ENCODE measurements at regions not wholly inside any gene's neighbourhood (a gene's known extent, or its start where the extent isn't known, plus 50 kb on each side); places are given as distances from the start of the nearest gene placed in this dataset.

GRCh38 chr14:83162361-83162929 lies 1628.8 kb upstream of the SEL1L start:
- no peaks in the 10 kb centered on the region for H3K27me3 ChIP-seq (ENCODE audit: control insufficient read depth, insufficient read depth, low read length)
- H3K36me3 ChIP-seq (ENCODE audit: control insufficient read depth in 2 of 3, insufficient read depth in 3 of 3, low read length in 3 of 3): no peaks in the 10 kb centered on the region
- no peaks in the 10 kb centered on the region for H3K9me3 ChIP-seq (ENCODE audit: control insufficient read depth in 2 of 3, insufficient read depth in 1 of 3, low read length in 3 of 3)
- intact Hi-C loops (cut with DNase I): no loop called here
- no peaks in the 10 kb centered on the region for H3K4me1 ChIP-seq (ENCODE audit: control insufficient read depth in 2 of 3, insufficient read depth in 2 of 3, low read depth in 1 of 3, low read length in 3 of 3)
- TF ChIP-seq CTCF (IDR thresholded peaks at IDR 0.05; ENCODE audit: borderline replicate concordance, extremely low read depth, insufficient read depth): no peak
- DNase-seq: no peak
- no peak overlapping the region for H3K27ac ChIP-seq (ENCODE audit: low read depth in 2 of 2, low read length in 2 of 2)
- no peak overlapping the region for H3K4me3 ChIP-seq (ENCODE audit: low read length in 3 of 3)
- H3K9ac ChIP-seq (ENCODE audit: low read length in 3 of 3): no peak overlapping the region
- no peak for FAIRE-seq

- H3K36me3 ChIP-seq (ENCODE audit: control insufficient read depth in 2 of 3, insufficient read depth in 3 of 3, low read length in 3 of 3): no peaks in the 10 kb centered on the region
- H3K9me3 ChIP-seq (ENCODE audit: control insufficient read depth in 2 of 3, insufficient read depth in 1 of 3, low read length in 3 of 3): no peaks in the 10 kb centered on the region
- H3K27ac ChIP-seq (ENCODE audit: low read depth in 2 of 2, low read length in 2 of 2): no peak overlapping the region
- H3K4me3 ChIP-seq (ENCODE audit: low read length in 3 of 3): no peak overlapping the region
- H3K9ac ChIP-seq (ENCODE audit: low read length in 3 of 3): no peak overlapping the region
- intact Hi-C loops (cut with DNase I): no loop called here
- no peaks in the 10 kb centered on the region for H3K4me1 ChIP-seq (ENCODE audit: control insufficient read depth in 2 of 3, insufficient read depth in 2 of 3, low read depth in 1 of 3, low read length in 3 of 3)
- DNase-seq (no peak), FAIRE-seq (no peak)
- TF ChIP-seq CTCF (IDR thresholded peaks at IDR 0.05; ENCODE audit: borderline replicate concordance, extremely low read depth, insufficient read depth): no peak
- H3K27me3 ChIP-seq (ENCODE audit: control insufficient read depth, insufficient read depth, low read length): no peaks in the 10 kb centered on the region
These were observed 1629.4 kb upstream of the SEL1L start for GRCh38 chr14:83163016-83163415.

- FAIRE-seq (no peak), DNase-seq (no peak)
- Histone ChIP-seq H3K9me3 (ENCODE audit: control insufficient read depth in 2 of 3, insufficient read depth in 1 of 3, low read length in 3 of 3) (no peaks in the 10 kb centered on the region), H3K27ac (ENCODE audit: low read depth in 2 of 2, low read length in 2 of 2) (no peak overlapping the region), H3K4me1 (ENCODE audit: control insufficient read depth in 2 of 3, insufficient read depth in 2 of 3, low read depth in 1 of 3, low read length in 3 of 3) (no peaks in the 10 kb centered on the region), H3K27me3 (ENCODE audit: control insufficient read depth, insufficient read depth, low read length) (no peaks in the 10 kb centered on the region), H3K9ac (ENCODE audit: low read length in 3 of 3) (no peak overlapping the region), H3K4me3 (ENCODE audit: low read length in 3 of 3) (no peak overlapping the region), H3K36me3 (ENCODE audit: control insufficient read depth in 2 of 3, insufficient read depth in 3 of 3, low read length in 3 of 3) (no peaks in the 10 kb centered on the region)
- no peak for TF ChIP-seq CTCF (IDR thresholded peaks at IDR 0.05; ENCODE audit: borderline replicate concordance, extremely low read depth, insufficient read depth)
- intact Hi-C loops (cut with DNase I): no loop called here
These were observed 1630.4 kb upstream of the SEL1L start for GRCh38 chr14:83164016-83164415.

- no peak for FAIRE-seq
- intact Hi-C loops (cut with DNase I): no loop called here
- no peaks in the 10 kb centered on the region for H3K4me1 ChIP-seq (ENCODE audit: control insufficient read depth in 2 of 3, insufficient read depth in 2 of 3, low read depth in 1 of 3, low read length in 3 of 3)
- TF ChIP-seq CTCF (IDR thresholded peaks at IDR 0.05; ENCODE audit: borderline replicate concordance, extremely low read depth, insufficient read depth): no peak
- no peaks in the 10 kb centered on the region for H3K27me3 ChIP-seq (ENCODE audit: control insufficient read depth, insufficient read depth, low read length)
- H3K36me3 ChIP-seq (ENCODE audit: control insufficient read depth in 2 of 3, insufficient read depth in 3 of 3, low read length in 3 of 3): no peaks in the 10 kb centered on the region
- H3K9ac ChIP-seq (ENCODE audit: low read length in 3 of 3): no peak overlapping the region
- DNase-seq: no peak
- no peak overlapping the region for H3K4me3 ChIP-seq (ENCODE audit: low read length in 3 of 3)
- no peak overlapping the region for H3K27ac ChIP-seq (ENCODE audit: low read depth in 2 of 2, low read length in 2 of 2)
- no peaks in the 10 kb centered on the region for H3K9me3 ChIP-seq (ENCODE audit: control insufficient read depth in 2 of 3, insufficient read depth in 1 of 3, low read length in 3 of 3)
These were observed 1630.9 kb upstream of the SEL1L start for GRCh38 chr14:83164591-83164990.

Measured in kidney (tissue), 13 donors.